Right lobe of liver (tissue), 6 donors: ENCODE measurements at regions not wholly inside any gene's neighbourhood (a gene's known extent, or its start where the extent isn't known, plus 50 kb on each side); places are given as distances from the start of the nearest gene placed in this dataset.

Experiments used
- ATAC-seq, 4 donors: fragments of 200-7000 bp; cut with Tn5 transposase; one replicate each; pipeline ENCODE4 v1.9.1; 2020; ENCODE audit warnings: mild to moderate bottlenecking in 4 of 4, moderate library complexity in 4 of 4
- DNase-seq, 3 donors: peaks; one replicate each; pipeline ENCODE4 v3.0.0-alpha.2; 2020
- H3K27ac ChIP-seq, 3 donors: fragments of 200-600 bp; one replicate each; pipeline ENCODE4 v1.8.0; 2022
- H3K27me3 ChIP-seq, 2 donors: fragments of 200-600 bp; one replicate each; pipeline ENCODE4 v1.8.0; 2022
- H3K36me3 ChIP-seq, 4 donors: fragments of 200-600 bp; sonication (generic) in 1 of 4; one replicate each; pipeline versions ENCODE4 v1.5.1 to v1.8.0; 2017 to 2022; ENCODE audit warnings: control low read depth in 1 of 4
- H3K4me1 ChIP-seq, 4 donors: fragments of 200-600 bp; sonication (generic) in 1 of 4; one replicate each; pipeline versions ENCODE4 v1.5.1 to v1.8.0; 2017 to 2022; ENCODE audit warnings: control low read depth in 1 of 4
- H3K4me3 ChIP-seq, 3 donors: fragments of 200-600 bp; one replicate each; pipeline ENCODE4 v1.8.0; 2022
- H3K9me3 ChIP-seq, 4 donors: fragments of 200-600 bp; sonication (generic) in 1 of 4; one replicate each; pipeline versions ENCODE4 v1.5.1 to v1.8.0; 2017 to 2022; ENCODE audit warnings: control low read depth in 1 of 4
- POLR2A ChIP-seq: fragments of 450-650 bp; IDR thresholded peaks from one replicate; pipeline ENCODE4 v1.6.1; 2017; ENCODE audit warnings: antibody characterized with exemption, mild to moderate bottlenecking
- WGBS: methylation state at CpG from one replicate; pipeline ENCODE4 v1.1.6; 2018; ENCODE audit warnings: low coverage, low lambda C conversion rate; ENCODE audit not compliant: insufficient coverage; ENCODE audit errors: missing lambda C conversion rate; 5-methylcytosine and 5-hydroxymethylcytosine counted together
- intact Hi-C, 2 donors: fragments of 100-400 bp; cut with DNase I; formaldehyde crosslinking; loops; one replicate each; pipeline versions ENCODE4 v1.11.2 to v1.14.1; 2022
- TF ChIP-seq, protein P1 (sequence below), 4 donors: fragments of 200-600 bp in 3 of 4; fragments of 450-650 bp in 1 of 4; IDR thresholded peaks; one replicate each; pipeline versions ENCODE4 v1.5.1 to v1.8.0; 2016 to 2022; ENCODE audit warnings: antibody characterized with exemption in 4 of 4, mild to moderate bottlenecking in 2 of 4
- donor health status: DM: no; HTN: yes; CAD: no.
- donor health status: DM: no; HTN: no; CAD: no.
- donor health status: DM: no; HTN: no; CAD: no.
- donor health status: DM: no; HTN: yes; CAD: no.
- donor health status: DM: no; HTN: yes; CAD: no.

DNA sequence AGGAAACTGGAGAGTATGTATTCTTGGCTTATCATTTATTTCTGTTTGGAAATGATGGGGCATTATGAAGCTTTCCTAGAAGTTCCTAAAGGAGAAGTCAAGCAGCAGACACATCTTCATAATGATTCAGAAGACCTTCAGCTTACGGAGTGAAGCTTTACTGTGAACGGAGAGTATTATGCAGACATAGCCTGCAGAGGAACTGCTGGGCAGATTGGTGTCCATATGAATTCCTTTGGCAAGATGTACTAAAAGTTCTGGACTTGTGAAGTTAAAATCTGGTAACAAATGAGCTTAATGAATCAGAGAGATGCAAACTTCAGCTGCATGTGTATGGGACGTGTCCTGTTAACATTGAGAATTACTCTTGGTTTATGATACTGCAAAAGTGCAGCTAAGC lies 60.1 kb downstream of the NABP1 start:
- TF ChIP-seq POLR2A: no peak
- TF ChIP-seq, protein P1, sequence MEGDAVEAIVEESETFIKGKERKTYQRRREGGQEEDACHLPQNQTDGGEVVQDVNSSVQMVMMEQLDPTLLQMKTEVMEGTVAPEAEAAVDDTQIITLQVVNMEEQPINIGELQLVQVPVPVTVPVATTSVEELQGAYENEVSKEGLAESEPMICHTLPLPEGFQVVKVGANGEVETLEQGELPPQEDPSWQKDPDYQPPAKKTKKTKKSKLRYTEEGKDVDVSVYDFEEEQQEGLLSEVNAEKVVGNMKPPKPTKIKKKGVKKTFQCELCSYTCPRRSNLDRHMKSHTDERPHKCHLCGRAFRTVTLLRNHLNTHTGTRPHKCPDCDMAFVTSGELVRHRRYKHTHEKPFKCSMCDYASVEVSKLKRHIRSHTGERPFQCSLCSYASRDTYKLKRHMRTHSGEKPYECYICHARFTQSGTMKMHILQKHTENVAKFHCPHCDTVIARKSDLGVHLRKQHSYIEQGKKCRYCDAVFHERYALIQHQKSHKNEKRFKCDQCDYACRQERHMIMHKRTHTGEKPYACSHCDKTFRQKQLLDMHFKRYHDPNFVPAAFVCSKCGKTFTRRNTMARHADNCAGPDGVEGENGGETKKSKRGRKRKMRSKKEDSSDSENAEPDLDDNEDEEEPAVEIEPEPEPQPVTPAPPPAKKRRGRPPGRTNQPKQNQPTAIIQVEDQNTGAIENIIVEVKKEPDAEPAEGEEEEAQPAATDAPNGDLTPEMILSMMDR (IDR thresholded peaks at IDR 0.05): no peak
- no peak for ATAC-seq
- Histone ChIP-seq H3K4me1 (no peaks in the 10 kb centered on the region), H3K36me3 (no peaks in the 10 kb centered on the region), H3K27me3 (no peaks in the 10 kb centered on the region), H3K27ac (no peak overlapping the region), H3K9me3 (no peaks in the 10 kb centered on the region), H3K4me3 (no peak overlapping the region)
- DNase-seq: no peak
- intact Hi-C loops: no loop called here
- WGBS: 78% methylated on average over 3 of the region's 3 CpGs

DNA sequence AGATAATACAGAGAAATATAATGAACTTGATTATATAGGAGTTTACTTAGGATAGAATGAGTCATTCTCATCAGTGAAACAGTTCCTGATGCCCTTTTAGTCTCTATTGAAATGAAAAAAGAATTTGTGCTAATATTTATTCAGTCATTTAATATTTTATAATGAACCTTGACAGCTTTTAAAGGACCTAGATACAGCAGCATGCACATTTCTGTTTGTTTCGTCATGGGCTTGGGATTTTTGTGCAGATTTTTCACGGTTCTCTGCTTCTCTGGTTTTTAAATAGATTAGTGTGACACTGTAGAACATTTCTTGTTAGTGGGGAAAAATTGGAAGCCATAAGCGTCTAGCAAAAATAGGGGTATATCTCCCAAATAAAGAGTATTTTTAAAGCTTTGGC lies 60.7 kb downstream of the NABP1 start:
- no peak for ATAC-seq
- Histone ChIP-seq H3K4me3 (no peak overlapping the region), H3K27me3 (no peaks in the 10 kb centered on the region), H3K36me3 (no peaks in the 10 kb centered on the region), H3K27ac (no peak overlapping the region), H3K9me3 (no peaks in the 10 kb centered on the region), H3K4me1 (no peaks in the 10 kb centered on the region)
- WGBS: 81% methylated on average over 3 of the region's 3 CpGs
- intact Hi-C loops: no loop called here
- TF ChIP-seq POLR2A: no peak
- TF ChIP-seq, protein P1 (IDR thresholded peaks at IDR 0.05): no peak
- DNase-seq: no peak

DNA sequence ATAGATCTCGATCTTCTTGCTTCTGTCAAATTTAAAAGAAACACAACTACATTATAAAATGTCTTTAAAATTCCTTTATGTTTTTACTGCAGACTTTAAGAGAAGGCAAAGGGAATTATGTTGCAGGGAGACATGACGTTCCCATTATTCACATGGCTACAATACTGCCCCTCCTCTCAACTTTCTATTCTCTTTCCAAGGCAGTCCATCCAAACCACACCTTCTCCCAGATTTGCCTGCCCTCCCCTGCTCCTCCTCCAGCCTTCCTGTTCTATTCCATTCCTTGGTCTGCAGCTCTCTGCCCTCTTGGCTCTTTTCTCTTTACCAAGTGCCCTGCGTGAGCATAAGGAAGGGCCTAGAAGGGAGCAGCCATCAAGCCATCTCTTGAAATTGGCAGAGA lies 61.3 kb downstream of the NABP1 start:
- H3K9me3 ChIP-seq: no peaks in the 10 kb centered on the region
- no peak for TF ChIP-seq POLR2A
- TF ChIP-seq, protein P1 (IDR thresholded peaks at IDR 0.05): no peak
- no peak overlapping the region for H3K4me3 ChIP-seq
- ATAC-seq (no peak), DNase-seq (no peak)
- WGBS: 62% methylated on average over 3 of the region's 3 CpGs
- H3K27ac ChIP-seq: no peak overlapping the region
- H3K27me3 ChIP-seq: no peaks in the 10 kb centered on the region
- H3K36me3 ChIP-seq: no peaks in the 10 kb centered on the region
- no peaks in the 10 kb centered on the region for H3K4me1 ChIP-seq
- intact Hi-C loops: no loop called here

DNA sequence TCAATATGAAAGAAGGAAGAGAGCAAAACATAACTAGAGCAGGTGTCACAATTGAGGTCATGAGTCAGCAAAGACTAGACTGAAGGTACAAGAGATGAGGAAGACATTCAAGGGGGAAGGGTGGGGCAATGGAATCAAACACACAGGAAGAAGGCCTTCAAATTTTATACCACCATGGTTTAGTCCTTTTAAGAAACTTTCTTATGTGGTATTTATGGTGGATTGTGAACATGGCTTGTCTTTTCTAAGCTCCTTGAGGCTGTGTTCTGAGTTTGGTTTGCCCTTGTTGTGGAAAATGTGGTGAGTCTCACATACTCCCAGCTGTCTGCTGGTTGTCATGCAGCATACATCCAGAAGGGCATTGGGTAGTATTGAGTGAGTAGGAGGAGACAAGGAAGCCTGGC lies 62.1 kb downstream of the NABP1 start:
- no peak for TF ChIP-seq POLR2A
- TF ChIP-seq, protein P1 (IDR thresholded peaks at IDR 0.05): no peak
- Histone ChIP-seq H3K4me1 (no peaks in the 10 kb centered on the region), H3K36me3 (no peaks in the 10 kb centered on the region), H3K4me3 (no peak overlapping the region), H3K9me3 (no peaks in the 10 kb centered on the region), H3K27me3 (no peaks in the 10 kb centered on the region), H3K27ac (no peak overlapping the region)
- ATAC-seq (no peak), DNase-seq (no peak)
- intact Hi-C loops: no loop called here

DNA sequence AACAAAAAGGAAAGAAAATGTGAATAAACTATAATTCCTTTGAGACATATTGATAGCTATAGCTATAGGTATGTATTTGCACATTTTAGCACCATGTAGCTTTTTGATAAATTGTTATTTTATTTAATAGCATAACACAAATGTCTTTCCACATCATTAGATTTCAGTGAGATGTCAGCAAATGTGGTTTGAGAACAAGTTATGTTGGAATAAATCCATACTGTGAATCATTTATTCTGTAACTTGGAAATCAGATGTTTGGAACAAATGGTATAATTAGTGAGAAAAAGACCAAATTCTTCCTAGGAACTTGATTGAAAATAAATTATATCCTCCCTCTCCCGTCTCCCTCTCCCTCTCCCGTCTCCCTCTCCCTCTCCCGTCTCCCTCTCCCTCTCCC lies 62.8 kb downstream of the NABP1 start:
- 87% methylated on average over 2 of the region's 3 CpGs for WGBS
- Histone ChIP-seq H3K36me3 (no peaks in the 10 kb centered on the region), H3K4me1 (no peaks in the 10 kb centered on the region), H3K4me3 (no peak overlapping the region), H3K27ac (no peak overlapping the region), H3K27me3 (no peaks in the 10 kb centered on the region), H3K9me3 (no peaks in the 10 kb centered on the region)
- no peak for DNase-seq
- intact Hi-C loops: no loop called here
- no peak for ATAC-seq
- TF ChIP-seq POLR2A: no peak
- TF ChIP-seq, protein P1 (IDR thresholded peaks at IDR 0.05): no peak
